PC-3 (cell line): ENCODE measurements at regions not wholly inside any gene's neighbourhood (a gene's known extent, or its start where the extent isn't known, plus 50 kb on each side); places are given as distances from the start of the nearest gene placed in this dataset.
"Not testable (repeated sequence)": the region's sequence is repeated elsewhere in the genome, so short reads cannot be mapped to it uniquely, and the experiment has no call there.

Experiments
- ATAC-seq: fragments of 200-7000 bp; cut with Tn5 transposase; 2 replicates; pipeline ENCODE4 v1.9.1; 2020; ENCODE audit warnings: mild to moderate bottlenecking, moderate library complexity
- BruUV-seq: library from RNA; stranded (reverse); fragments of 400-500 nt; replicated peaks from 2 replicates; lab custom pipeline; 2021; lab: Mats Ljungman, UMichigan
- CTCF ChIA-PET: fragments of 300-600 bp; sonication (Branson Sonifier 250); formaldehyde crosslinking; loops from one replicate; lab custom pipeline; 2022; ENCODE audit warnings: antibody characterized with exemption; lab: Charles Lee
- POLR2A ChIA-PET: fragments of 300-600 bp; sonication (Branson Sonifier 250); formaldehyde crosslinking; loops from one replicate; lab custom pipeline; 2022; ENCODE audit warnings: antibody characterized with exemption; ENCODE audit not compliant: unreplicated experiment; lab: Charles Lee
- DNase-seq: peaks from one replicate; pipeline ENCODE4 v3.0.0-alpha.2; 2015
- H2AFZ ChIP-seq: fragments of 300-600 bp; sonication (generic); 2 replicates; pipeline ENCODE4 v1.6.0; 2016; ENCODE audit warnings: antibody characterized with exemption, low read length
- H3F3A ChIP-seq: fragments of 300-600 bp; sonication (generic); one replicate; pipeline ENCODE4 v1.6.0; 2017; ENCODE audit warnings: antibody characterized with exemption, low read length, control low read depth, mild to moderate bottlenecking; ENCODE audit not compliant: unreplicated experiment
- H3K27ac ChIP-seq: fragments of 300-600 bp; sonication (generic); 2 replicates; pipeline ENCODE4 v1.5.1; 2016; ENCODE audit warnings: mild to moderate bottlenecking, low read length
- H3K27me3 ChIP-seq: fragments of 300-600 bp; sonication (generic); 2 replicates; pipeline ENCODE4 v1.6.1; 2016; ENCODE audit warnings: low read length, mixed read lengths
- H3K36me3 ChIP-seq: fragments of 300-600 bp; sonication (generic); 2 replicates; pipeline ENCODE4 v1.6.1; 2016; ENCODE audit warnings: low read depth, mixed run types, low read length, mixed read lengths
- H3K4me1 ChIP-seq: fragments of 300-600 bp; sonication (generic); 2 replicates; pipeline ENCODE4 v1.5.1; 2016; ENCODE audit warnings: low read length; ENCODE audit not compliant: insufficient read depth
- H3K4me2 ChIP-seq: fragments of 300-600 bp; sonication (generic); 2 replicates; pipeline ENCODE4 v1.6.0; 2016; ENCODE audit warnings: low read length
- H3K4me3 ChIP-seq: fragments of 300-600 bp; sonication (generic); 2 replicates; pipeline ENCODE4 v1.5.1; 2016; ENCODE audit warnings: mild to moderate bottlenecking, low read length, mixed read lengths
- H3K79me2 ChIP-seq: fragments of 300-600 bp; sonication (generic); 2 replicates; pipeline ENCODE4 v1.6.1; 2017; ENCODE audit warnings: low read length, mixed read lengths
- H3K9ac ChIP-seq: fragments of 300-600 bp; sonication (generic); 2 replicates; pipeline ENCODE4 v1.6.0; 2016; ENCODE audit warnings: mild to moderate bottlenecking, low read length
- H3K9me2 ChIP-seq: fragments of 300-600 bp; sonication (generic); replicated peaks from 2 replicates; pipeline ENCODE4 v1.6.1; 2016; ENCODE audit warnings: mixed run types, low read length, mixed read lengths
- H3K9me3 ChIP-seq: fragments of 300-600 bp; sonication (generic); 2 replicates; pipeline ENCODE4 v1.6.1; 2016; ENCODE audit warnings: low read length, mixed read lengths
- H4K20me1 ChIP-seq: fragments of 300-600 bp; sonication (generic); 2 replicates; pipeline ENCODE4 v1.6.1; 2016; ENCODE audit warnings: low read length, mixed read lengths
- CTCF ChIP-seq: fragments of 300-600 bp; sonication (generic); conservative IDR thresholded peaks from 2 replicates; pipeline ENCODE4 v1.5.1; 2017; ENCODE audit warnings: antibody characterized with exemption, low read depth, mild to moderate bottlenecking, low read length
- EZH2 ChIP-seq: fragments of 300-600 bp; sonication (generic); IDR thresholded peaks from one replicate; pipeline ENCODE4 v1.6.1; 2017; ENCODE audit warnings: antibody characterized with exemption, mild to moderate bottlenecking, low read length; ENCODE audit not compliant: unreplicated experiment
- EZH2phosphoT487 ChIP-seq: fragments of 300-600 bp; sonication (generic); IDR thresholded peaks from 2 replicates; pipeline ENCODE4 v1.6.1; 2018; ENCODE audit warnings: mild to moderate bottlenecking, antibody characterized with exemption, low read length, borderline replicate concordance
- intact Hi-C: fragments of 100-400 bp; cut with micrococcal nuclease; formaldehyde crosslinking; loops from 2 replicates; pipeline ENCODE4 v1.9.0; 2023

GRCh38 chr5:18720002-18720401 is 1085.7 kb downstream of the TAF11L14 start:
- Histone ChIP-seq H3K9me3 (no peaks in the 10 kb centered on the region), H3K27me3 (no peaks in the 10 kb centered on the region), H3K27ac (no peak overlapping the region), H3K4me1 (no peaks in the 10 kb centered on the region), H2AFZ (no peak overlapping the region), H3F3A (no peaks in the 10 kb centered on the region), H4K20me1 (no peaks in the 10 kb centered on the region), H3K4me2 (no peak overlapping the region), H3K36me3 (no peaks in the 10 kb centered on the region), H3K79me2 (no peaks in the 10 kb centered on the region), H3K4me3 (no peak overlapping the region), H3K9me2 (no peaks in the 10 kb centered on the region), H3K9ac (no peak overlapping the region)
- ChIA-PET CTCF (no interaction called here), POLR2A (no interaction called here)
- intact Hi-C loops: no loop called here
- TF ChIP-seq EZH2: no peak
- TF ChIP-seq EZH2phosphoT487: no peak
- TF ChIP-seq CTCF: no peak
- no peak for DNase-seq
- BruUV-seq: no TSS peak
- no peak for ATAC-seq

- Histone ChIP-seq H3K4me1 (no peaks in the 10 kb centered on the region), H3K9me2 (no peaks in the 10 kb centered on the region), H3K27ac (no peak overlapping the region), H3K79me2 (no peaks in the 10 kb centered on the region), H3F3A (no peaks in the 10 kb centered on the region), H3K9me3 (no peaks in the 10 kb centered on the region), H3K36me3 (no peaks in the 10 kb centered on the region), H4K20me1 (no peaks in the 10 kb centered on the region), H3K4me3 (no peak overlapping the region), H3K9ac (no peak overlapping the region), H2AFZ (no peak overlapping the region), H3K4me2 (no peak overlapping the region), H3K27me3 (no peaks in the 10 kb centered on the region)
- BruUV-seq: no TSS peak
- no peak for ATAC-seq
- CTCF ChIA-PET: no interaction called here
- intact Hi-C loops: no loop called here
- POLR2A ChIA-PET: no interaction called here
- no peak for DNase-seq
- TF ChIP-seq EZH2: no peak
- no peak for TF ChIP-seq EZH2phosphoT487
- TF ChIP-seq CTCF: no peak
These were observed 1098.6 kb downstream of the TAF11L14 start for GRCh38 chr5:18732556-18733479.

- H3K4me2 ChIP-seq: no peak overlapping the region
- H3F3A ChIP-seq: no peaks in the 10 kb centered on the region
- H4K20me1 ChIP-seq: no peaks in the 10 kb centered on the region
- no peaks in the 10 kb centered on the region for H3K36me3 ChIP-seq
- no peaks in the 10 kb centered on the region for H3K4me1 ChIP-seq
- H3K4me3 ChIP-seq: no peak overlapping the region
- CTCF ChIA-PET: no interaction called here
- no peak for TF ChIP-seq EZH2
- ATAC-seq: no peak
- no peak for DNase-seq
- no peaks in the 10 kb centered on the region for H3K79me2 ChIP-seq
- no TSS peak for BruUV-seq
- H3K9me3 ChIP-seq: no peaks in the 10 kb centered on the region
- POLR2A ChIA-PET: no interaction called here
- H3K9me2 ChIP-seq: no peaks in the 10 kb centered on the region
- H2AFZ ChIP-seq: no peak overlapping the region
- H3K27me3 ChIP-seq: no peaks in the 10 kb centered on the region
- intact Hi-C loops: no loop called here
- H3K9ac ChIP-seq: no peak overlapping the region
- no peak overlapping the region for H3K27ac ChIP-seq
These were observed 1101.8 kb downstream of the TAF11L14 start for GRCh38 chr5:18736051-18736398.

GRCh38 chr5:18736736-18737135 is 1102.5 kb downstream of the TAF11L14 start:
- DNase-seq, ATAC-seq, H3K9me3 ChIP-seq, H2AFZ ChIP-seq, H3K9me2 ChIP-seq, POLR2A ChIA-PET, CTCF ChIA-PET, H4K20me1 ChIP-seq, H3K27ac ChIP-seq, H3K79me2 ChIP-seq, H3K36me3 ChIP-seq, BruUV-seq, intact Hi-C loops, H3K4me2 ChIP-seq, H3K4me1 ChIP-seq, H3K27me3 ChIP-seq, H3K9ac ChIP-seq, H3F3A ChIP-seq, H3K4me3 ChIP-seq: not testable (repeated sequence)
